ENCODE measurements at regions not wholly inside any gene's neighbourhood (a gene's known extent, or its start where the extent isn't known, plus 50 kb on each side); places are given as distances from the start of the nearest gene placed in this dataset.
"Not testable (repeated sequence)": the region's sequence is repeated elsewhere in the genome, so short reads cannot be mapped to it uniquely, and the experiment has no call there.

- DNase-seq (ENCODE audit: low read depth in 1 of 2, low spot score in 1 of 2): no peak
These were observed 897.7 kb upstream of the EPHA5 start for GRCh38 chr4:66568001-66568400.

- DNase-seq (ENCODE audit: low read depth in 1 of 2, low spot score in 1 of 2): no peak
These were observed 897.3 kb upstream of the EPHA5 start for GRCh38 chr4:66567551-66567950.

DNA sequence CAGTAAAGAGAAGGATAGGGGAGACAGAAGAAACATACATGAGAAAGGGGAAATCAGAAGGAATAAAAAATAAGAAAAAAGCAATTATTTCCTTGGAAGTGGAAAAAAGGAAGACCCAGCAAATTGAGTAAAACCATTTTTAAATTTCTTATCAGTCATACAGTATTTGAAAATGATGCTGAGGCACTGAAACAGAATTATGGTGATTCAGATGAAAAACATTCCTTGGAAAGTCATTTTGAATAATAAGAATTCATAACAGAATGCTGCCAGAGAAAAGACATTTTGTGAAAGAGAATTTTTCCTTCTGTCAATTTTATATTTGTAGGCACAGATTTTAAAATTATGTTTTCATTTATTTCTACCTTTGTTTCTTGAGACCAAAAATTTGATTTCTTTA, 895.5 kb upstream of the EPHA5 start:
- no peak for DNase-seq (ENCODE audit: low read depth in 1 of 2, low spot score in 1 of 2)

DNA sequence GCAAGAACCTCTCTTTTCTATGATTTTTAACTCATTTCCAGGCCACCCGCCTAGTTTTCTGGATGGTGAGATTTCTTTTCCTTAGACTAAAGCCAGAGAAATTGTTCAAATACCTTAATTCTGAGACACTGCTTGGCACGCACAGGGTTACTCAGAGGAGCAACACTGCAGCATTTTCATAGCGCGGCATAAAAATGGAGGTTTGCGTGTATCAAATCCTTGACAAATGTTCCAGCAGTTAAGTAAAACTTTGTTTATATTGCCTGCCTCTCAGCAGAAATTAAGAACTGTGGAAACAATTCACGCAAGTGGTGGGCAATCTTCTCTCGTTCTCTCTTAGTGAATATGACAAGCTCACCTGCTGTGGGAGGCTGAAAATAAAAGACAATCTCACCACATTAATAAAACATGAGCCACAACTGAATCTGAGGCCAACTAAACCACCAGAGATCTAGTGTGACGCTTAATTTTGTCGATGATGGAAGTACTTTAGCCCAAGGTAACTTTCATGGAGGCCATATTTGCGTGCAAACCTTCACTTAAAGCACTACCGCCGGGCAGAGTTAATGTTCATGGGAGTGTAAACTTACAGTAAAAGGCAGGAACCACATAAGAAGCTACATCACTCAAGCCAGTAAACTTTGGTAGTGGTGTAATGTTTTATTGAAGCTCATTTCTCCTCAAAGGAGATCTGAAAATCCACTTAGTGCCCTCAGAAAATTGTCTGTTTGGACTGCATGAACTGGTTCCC, 894.8 kb upstream of the EPHA5 start:
- DNase-seq (ENCODE audit: low read depth in 1 of 2, low spot score in 1 of 2): no peak

GRCh38 chr4:66562276-66562806, 892.1 kb upstream of the EPHA5 start:
- DNase-seq (ENCODE audit: low read depth in 1 of 2, low spot score in 1 of 2): no peak

DNA sequence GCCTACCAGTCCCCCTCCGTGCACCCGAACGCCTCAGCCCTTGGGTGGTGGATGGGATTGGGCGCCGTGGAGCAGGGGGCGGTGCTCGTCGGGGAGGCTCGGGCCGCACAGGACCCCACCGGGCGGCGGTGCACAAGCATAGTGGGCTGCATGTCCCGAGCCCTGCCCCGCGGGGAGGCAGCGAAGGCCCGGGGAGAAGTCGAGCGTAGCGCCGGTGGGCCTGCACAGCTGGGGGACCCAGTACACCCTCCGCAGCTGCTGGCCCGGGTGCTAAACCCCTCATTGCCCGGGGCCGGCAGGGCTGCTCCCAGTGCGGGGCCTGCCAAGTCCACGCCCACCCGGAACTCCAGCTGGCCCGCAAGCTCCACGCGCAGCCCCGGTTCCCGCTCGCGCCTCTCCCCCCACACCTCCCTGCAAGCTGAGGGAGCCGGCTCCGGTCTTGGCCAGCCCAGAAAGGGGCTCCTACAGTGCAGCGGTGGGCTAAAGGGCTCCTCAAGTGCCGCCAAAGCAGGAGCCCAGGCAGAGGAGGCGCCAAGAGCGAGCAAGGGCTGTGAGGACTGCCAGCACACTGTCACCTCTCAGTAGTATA, 891.3 kb upstream of the EPHA5 start:
- not testable (repeated sequence) for DNase-seq (ENCODE audit: low read depth in 1 of 2, low spot score in 1 of 2)

- DNase-seq (ENCODE audit: low read depth in 1 of 2, low spot score in 1 of 2): no peak
These were observed 888.4 kb upstream of the EPHA5 start for GRCh38 chr4:66558651-66559050.

DNA sequence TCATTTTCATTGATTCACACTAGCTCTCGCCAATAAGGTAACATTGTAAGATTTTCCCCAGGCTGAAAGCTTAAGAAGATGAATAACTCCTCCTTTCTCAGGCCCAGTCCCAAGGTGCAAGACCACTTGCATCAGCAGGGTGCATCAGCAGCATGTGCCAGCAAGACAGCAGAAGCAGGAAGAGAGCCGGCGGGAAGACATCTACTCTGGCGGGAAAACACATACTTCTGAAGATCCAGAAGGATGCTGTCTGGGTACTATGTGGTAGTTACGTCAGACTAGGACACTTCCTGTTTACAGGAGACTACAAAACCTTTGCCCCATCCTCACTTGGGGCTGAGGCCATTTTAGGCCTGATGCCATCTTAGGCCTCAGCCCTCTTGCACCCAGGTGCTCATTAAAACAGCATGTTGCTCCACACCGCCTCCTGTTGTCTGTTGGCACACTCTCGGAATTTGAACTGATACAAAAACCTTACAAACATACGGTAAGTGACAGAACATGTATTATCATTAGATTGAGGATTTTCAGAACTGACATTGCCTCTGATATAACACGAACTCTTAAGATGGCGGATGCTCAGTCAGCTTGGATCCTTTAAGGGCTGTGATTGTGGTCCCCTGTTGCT, 886.5 kb upstream of the EPHA5 start:
- DNase-seq (ENCODE audit: low read depth in 1 of 2, low spot score in 1 of 2): no peak

- no peak for DNase-seq (ENCODE audit: low read depth in 1 of 2, low spot score in 1 of 2)
These were observed 885.0 kb upstream of the EPHA5 start for GRCh38 chr4:66555301-66555700.

- DNase-seq (ENCODE audit: low read depth in 1 of 2, low spot score in 1 of 2): no peak
These were observed 884.5 kb upstream of the EPHA5 start for GRCh38 chr4:66554826-66555225.

DNA sequence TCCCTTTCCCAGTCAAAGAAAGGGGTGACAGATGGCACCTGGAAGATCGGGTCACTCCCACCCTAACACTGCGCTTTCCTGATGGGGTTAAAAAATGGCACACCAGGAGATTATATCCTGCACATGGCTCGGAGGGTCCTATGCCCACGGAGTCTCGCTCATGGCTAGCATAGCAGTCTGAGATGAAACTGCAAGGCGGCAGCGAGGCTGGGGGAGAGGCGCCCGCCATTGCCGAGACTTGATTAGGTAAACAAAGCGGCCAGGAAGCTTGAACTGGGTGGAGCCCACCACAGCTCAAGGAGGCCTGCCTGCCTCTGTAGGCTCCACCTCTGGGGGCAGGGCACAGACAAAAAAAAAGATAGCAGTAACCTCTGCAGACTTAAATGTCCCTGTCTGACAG, 875.0 kb upstream of the EPHA5 start:
- DNase-seq (ENCODE audit: low read depth in 1 of 2, low spot score in 1 of 2): not testable (repeated sequence)

DNA sequence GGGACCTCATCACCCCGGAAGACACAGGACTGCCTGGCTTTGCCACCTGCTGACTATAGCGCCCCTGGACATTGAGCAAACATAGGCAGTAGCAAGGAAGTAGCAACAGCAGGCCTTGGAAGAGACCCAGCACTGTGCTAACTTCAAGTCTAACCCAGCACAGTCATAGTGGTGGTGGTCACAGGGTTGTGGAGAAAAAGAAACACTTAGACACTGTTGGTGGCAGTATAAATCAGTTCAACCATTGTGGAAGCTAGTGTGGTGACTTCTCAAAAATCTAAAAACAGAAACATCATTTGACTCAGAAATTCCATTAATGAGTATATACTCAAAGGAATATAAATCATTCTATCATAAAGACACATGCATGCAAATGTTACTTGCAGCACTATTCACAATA, 874.0 kb upstream of the EPHA5 start:
- DNase-seq (ENCODE audit: low read depth in 1 of 2, low spot score in 1 of 2): no peak

- no peak for DNase-seq (ENCODE audit: low read depth in 1 of 2, low spot score in 1 of 2)
These were observed 869.5 kb upstream of the EPHA5 start for GRCh38 chr4:66539745-66540144.

- no peak for DNase-seq (ENCODE audit: low read depth in 1 of 2, low spot score in 1 of 2)
These were observed 854.5 kb upstream of the EPHA5 start for GRCh38 chr4:66524781-66525180.

- no peak for DNase-seq (ENCODE audit: low read depth in 1 of 2, low spot score in 1 of 2)
These were observed 852.0 kb upstream of the EPHA5 start for GRCh38 chr4:66522244-66522643.

GRCh38 chr4:66516940-66517339, 846.7 kb upstream of the EPHA5 start:
- DNase-seq (ENCODE audit: low read depth in 1 of 2, low spot score in 1 of 2): no peak

DNA sequence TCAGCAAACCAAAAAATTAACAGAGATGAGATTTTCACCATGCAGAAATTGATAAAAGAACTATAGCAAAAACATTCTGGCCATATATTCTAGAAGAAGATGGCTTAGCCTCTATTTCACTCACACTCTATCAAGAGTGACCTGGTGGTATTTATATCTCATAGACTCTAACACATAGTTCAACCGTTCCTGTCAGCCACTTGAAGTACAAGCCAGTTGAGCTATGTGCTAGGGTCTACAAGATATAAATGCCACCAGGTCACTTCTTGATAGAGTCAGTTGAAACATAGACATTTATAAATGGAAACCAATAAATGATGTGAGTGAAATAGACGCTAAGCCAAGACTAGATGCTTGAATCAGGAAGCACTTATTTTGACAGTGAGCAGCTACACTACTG, 836.7 kb upstream of the EPHA5 start:
- no peak for DNase-seq (ENCODE audit: low read depth in 1 of 2, low spot score in 1 of 2)

- DNase-seq (ENCODE audit: low read depth in 1 of 2, low spot score in 1 of 2): no peak
These were observed 831.7 kb upstream of the EPHA5 start for GRCh38 chr4:66501997-66502396.

- DNase-seq (ENCODE audit: low read depth in 1 of 2, low spot score in 1 of 2): no peak
These were observed 820.4 kb upstream of the EPHA5 start for GRCh38 chr4:66490729-66491128.

DNA sequence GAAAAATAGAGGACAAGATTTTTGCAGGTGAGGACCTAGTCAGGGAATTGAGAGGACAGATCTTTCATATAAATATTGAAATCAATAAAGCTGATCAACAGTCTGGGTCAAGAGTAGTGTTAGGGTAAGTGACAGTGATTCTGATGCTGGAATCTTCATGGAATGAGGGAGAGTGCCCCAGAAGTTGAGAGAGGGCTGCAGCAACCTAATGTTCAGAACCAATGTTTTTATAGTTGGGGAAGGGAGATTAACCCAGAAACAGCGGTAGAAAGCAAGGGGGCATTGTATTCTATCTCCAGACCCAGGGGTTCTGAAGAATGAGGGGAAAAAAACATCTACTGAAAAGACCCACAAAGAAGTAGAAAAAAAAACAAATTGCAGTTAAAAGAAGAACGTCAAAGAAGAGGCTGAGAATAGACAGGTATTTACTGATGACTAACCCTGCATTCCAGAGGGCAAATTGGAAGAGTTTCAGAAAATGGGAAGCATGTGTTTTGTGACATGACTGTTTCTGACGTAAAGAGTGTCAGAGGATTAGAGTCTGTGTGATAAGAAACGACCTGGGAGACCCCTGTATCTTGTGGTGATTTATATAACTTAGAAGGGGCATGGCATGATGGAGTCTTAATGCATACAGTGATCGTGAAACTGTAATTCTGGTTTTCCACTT, 819.6 kb upstream of the EPHA5 start:
- DNase-seq (ENCODE audit: low read depth in 1 of 2, low spot score in 1 of 2): no peak

GRCh38 chr4:66489370-66489769, 819.1 kb upstream of the EPHA5 start:
- no peak for DNase-seq (ENCODE audit: low read depth in 1 of 2, low spot score in 1 of 2)

- no peak for DNase-seq (ENCODE audit: low read depth in 1 of 2, low spot score in 1 of 2)
These were observed 815.8 kb upstream of the EPHA5 start for GRCh38 chr4:66486068-66486467.
